WTC11 (cell line): ENCODE measurements at regions not wholly inside any gene's neighbourhood (a gene's known extent, or its start where the extent isn't known, plus 50 kb on each side); places are given as distances from the start of the nearest gene placed in this dataset.

Source experiments
- ATAC-seq: fragments of 200-7000 bp; cut with Tn5 transposase; 2 replicates; pipeline ENCODE4 v1.10.0; 2021; ENCODE audit warnings: mild to moderate bottlenecking, moderate library complexity
- CTCF ChIA-PET: fragments of 300-600 bp; sonication (Branson Sonifier 250); formaldehyde crosslinking; loops from one replicate; lab custom pipeline; 2021; ENCODE audit warnings: antibody characterized with exemption; lab: Charles Lee
- POLR2A ChIA-PET: fragments of 350-600 bp; sonication (Branson Sonifier 250); formaldehyde crosslinking; loops from one replicate; lab custom pipeline; 2021; ENCODE audit warnings: antibody characterized with exemption; lab: Charles Lee
- DNase-seq: peaks from one replicate; pipeline ENCODE4 v3.0.0; 2021; ENCODE audit warnings: low spot score
- H3K27ac Mint-ChIP-seq: 2 replicates; pipeline ENCODE4 v1.8.0; 2021; ENCODE audit warnings: mixed read lengths
- H3K27me3 Mint-ChIP-seq: 2 replicates; pipeline ENCODE4 v1.8.0; 2021; ENCODE audit warnings: low read depth, mild to moderate bottlenecking, moderate library complexity, mixed read lengths
- H3K36me3 Mint-ChIP-seq: 2 replicates; pipeline ENCODE4 v1.8.0; 2021; ENCODE audit warnings: mixed read lengths
- H3K4me1 Mint-ChIP-seq: 2 replicates; pipeline ENCODE4 v1.8.0; 2022; ENCODE audit warnings: mixed read lengths
- H3K4me3 Mint-ChIP-seq: 2 replicates; pipeline ENCODE4 v1.8.0; 2021; ENCODE audit warnings: mild to moderate bottlenecking, moderate library complexity, mixed read lengths
- H3K9me3 Mint-ChIP-seq: 2 replicates; pipeline ENCODE4 v1.8.0; 2021; ENCODE audit warnings: mixed read lengths
- CREM ChIP-seq: sonication (generic); formaldehyde crosslinking; IDR thresholded peaks from 2 replicates; pipeline ENCODE4 v1.8.1; 2022; ENCODE audit warnings: mild to moderate bottlenecking, missing genetic modification reagents, moderate library complexity
- GTF2I ChIP-seq: fragments of 250-450 bp; sonication (Bioruptor Pico); conservative IDR thresholded peaks from 2 replicates; pipeline ENCODE4 v1.4.0; 2021; ENCODE audit warnings: mild to moderate bottlenecking
- JUN ChIP-seq: sonication (generic); formaldehyde crosslinking; IDR thresholded peaks from 2 replicates; pipeline ENCODE4 v1.8.0; 2023; ENCODE audit warnings: mild to moderate bottlenecking, missing genetic modification reagents
- NFATC4 ChIP-seq: fragments of 250-450 bp; sonication (Bioruptor Pico); IDR thresholded peaks from 2 replicates; pipeline ENCODE4 v1.9.0; 2021; ENCODE audit warnings: mild to moderate bottlenecking
- NR2C2 ChIP-seq: sonication (generic); formaldehyde crosslinking; IDR thresholded peaks from 2 replicates; pipeline ENCODE4 v1.8.0; 2022; ENCODE audit warnings: mild to moderate bottlenecking, missing genetic modification reagents
- SMAD3 ChIP-seq: sonication (generic); formaldehyde crosslinking; IDR thresholded peaks from 2 replicates; pipeline ENCODE4 v1.8.0; 2022; ENCODE audit warnings: missing genetic modification reagents, mild to moderate bottlenecking, borderline replicate concordance
- SMAD4 ChIP-seq: sonication (generic); formaldehyde crosslinking; IDR thresholded peaks from 2 replicates; pipeline ENCODE4 v1.8.0; 2022; ENCODE audit warnings: mild to moderate bottlenecking, missing genetic modification reagents
- ZNF138 ChIP-seq: sonication (generic); formaldehyde crosslinking; conservative IDR thresholded peaks from 2 replicates; pipeline ENCODE4 v1.8.1; 2022; ENCODE audit warnings: mild to moderate bottlenecking, moderate library complexity, missing genetic modification reagents
- ZNF396 ChIP-seq: fragments of 250-450 bp; sonication (Bioruptor Pico); IDR thresholded peaks from 2 replicates; pipeline ENCODE4 v1.8.0; 2021; ENCODE audit warnings: mild to moderate bottlenecking, moderate library complexity, borderline replicate concordance
- TF ChIP-seq, protein P1 (sequence below): sonication (generic); formaldehyde crosslinking; IDR thresholded peaks from 2 replicates; pipeline ENCODE4 v1.8.1; 2023; ENCODE audit warnings: mild to moderate bottlenecking, missing genetic modification reagents
- TF ChIP-seq, protein P2 (sequence below): sonication (generic); formaldehyde crosslinking; conservative IDR thresholded peaks from 2 replicates; pipeline ENCODE4 v1.8.1; 2023; ENCODE audit warnings: mild to moderate bottlenecking, low read depth, missing genetic modification reagents, moderate library complexity
- TF ChIP-seq, protein P3 (sequence below): fragments of 250-450 bp; sonication (Bioruptor Pico); conservative IDR thresholded peaks from 2 replicates; pipeline ENCODE4 v1.9.0; 2021; ENCODE audit warnings: mild to moderate bottlenecking
- TF ChIP-seq, protein P4 (sequence below): sonication (generic); formaldehyde crosslinking; IDR thresholded peaks from 2 replicates; pipeline ENCODE4 v1.8.1; 2022; ENCODE audit warnings: missing genetic modification reagents, borderline replicate concordance
- TF ChIP-seq, protein P5 (sequence below): sonication (generic); formaldehyde crosslinking; IDR thresholded peaks from 2 replicates; pipeline ENCODE4 v1.8.1; 2023; ENCODE audit warnings: mild to moderate bottlenecking, missing genetic modification reagents, borderline replicate concordance

DNA sequence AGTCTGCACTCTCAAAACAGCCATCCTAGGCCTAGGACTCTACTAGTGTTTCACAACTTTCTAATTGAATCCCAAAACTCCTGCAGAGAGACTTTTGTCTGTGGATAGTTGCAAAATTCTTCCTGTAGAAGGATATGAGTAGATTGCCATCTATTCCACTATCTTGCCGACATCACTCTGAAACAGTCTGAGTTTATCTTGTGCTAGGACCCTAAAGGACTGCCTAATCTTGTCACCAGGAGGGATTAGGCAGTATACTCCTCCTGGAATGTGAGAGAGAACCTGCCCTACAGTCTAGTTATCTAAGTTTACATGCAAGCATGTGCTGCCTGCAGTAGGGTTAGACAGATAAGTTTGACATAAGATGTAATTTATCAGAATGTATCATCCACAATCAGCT, 1646.6 kb upstream of the PCDH7 start:
- no peak for TF ChIP-seq GTF2I
- TF ChIP-seq NFATC4 (CRISPR knock-in tag), result no peak
- ChIA-PET CTCF (no interaction called here), POLR2A (no interaction called here)
- H3K9me3 Mint-ChIP-seq, result peaks cover 31% of the 10 kb centered on the region
- H3K4me3 Mint-ChIP-seq, result no peak overlapping the region
- ATAC-seq, result no peak
- DNase-seq, result no peak
- H3K27me3 Mint-ChIP-seq, result no peaks in the 10 kb centered on the region
- no peak overlapping the region for H3K27ac Mint-ChIP-seq
- H3K36me3 Mint-ChIP-seq, result peaks cover 10% of the 10 kb centered on the region
- 0 out of 2 replicates have a peak, but pooled peaks cover 3% of the 10 kb centered on the region for H3K4me1 Mint-ChIP-seq

DNA sequence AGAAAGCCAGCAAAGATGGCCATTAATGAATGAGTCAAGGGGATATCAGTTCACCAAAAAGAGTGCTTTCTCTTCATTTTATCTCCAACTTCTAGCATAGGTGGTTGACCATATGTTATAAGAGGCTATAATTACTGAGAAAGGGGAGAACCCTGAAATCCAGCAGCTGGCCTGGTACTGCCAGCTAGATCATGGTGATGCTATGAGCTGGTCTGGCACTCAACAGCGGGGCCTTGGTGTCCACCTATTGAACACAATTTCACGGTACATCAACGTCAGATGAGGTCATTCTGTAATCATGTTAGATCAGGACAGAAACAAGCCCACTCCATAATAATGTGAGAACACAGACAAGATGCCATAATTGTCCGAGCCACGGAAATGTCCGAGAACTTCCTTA, 1644.8 kb upstream of the PCDH7 start:
- H3K27me3 Mint-ChIP-seq, result no peaks in the 10 kb centered on the region
- no peak for DNase-seq
- H3K27ac Mint-ChIP-seq, result no peak overlapping the region
- 0 out of 2 replicates have a peak, but pooled peaks cover under 1% of the 10 kb centered on the region for H3K4me1 Mint-ChIP-seq
- ChIA-PET POLR2A (no interaction called here), CTCF (no interaction called here)
- ATAC-seq, result no peak
- peaks cover 18% of the 10 kb centered on the region for H3K9me3 Mint-ChIP-seq
- TF ChIP-seq, protein P1, sequence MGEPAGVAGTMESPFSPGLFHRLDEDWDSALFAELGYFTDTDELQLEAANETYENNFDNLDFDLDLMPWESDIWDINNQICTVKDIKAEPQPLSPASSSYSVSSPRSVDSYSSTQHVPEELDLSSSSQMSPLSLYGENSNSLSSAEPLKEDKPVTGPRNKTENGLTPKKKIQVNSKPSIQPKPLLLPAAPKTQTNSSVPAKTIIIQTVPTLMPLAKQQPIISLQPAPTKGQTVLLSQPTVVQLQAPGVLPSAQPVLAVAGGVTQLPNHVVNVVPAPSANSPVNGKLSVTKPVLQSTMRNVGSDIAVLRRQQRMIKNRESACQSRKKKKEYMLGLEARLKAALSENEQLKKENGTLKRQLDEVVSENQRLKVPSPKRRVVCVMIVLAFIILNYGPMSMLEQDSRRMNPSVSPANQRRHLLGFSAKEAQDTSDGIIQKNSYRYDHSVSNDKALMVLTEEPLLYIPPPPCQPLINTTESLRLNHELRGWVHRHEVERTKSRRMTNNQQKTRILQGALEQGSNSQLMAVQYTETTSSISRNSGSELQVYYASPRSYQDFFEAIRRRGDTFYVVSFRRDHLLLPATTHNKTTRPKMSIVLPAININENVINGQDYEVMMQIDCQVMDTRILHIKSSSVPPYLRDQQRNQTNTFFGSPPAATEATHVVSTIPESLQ, result no peak
- TF ChIP-seq ZNF396 (CRISPR knock-in tag), result no peak
- H3K4me3 Mint-ChIP-seq, result no peak overlapping the region
- peaks cover 10% of the 10 kb centered on the region for H3K36me3 Mint-ChIP-seq

DNA sequence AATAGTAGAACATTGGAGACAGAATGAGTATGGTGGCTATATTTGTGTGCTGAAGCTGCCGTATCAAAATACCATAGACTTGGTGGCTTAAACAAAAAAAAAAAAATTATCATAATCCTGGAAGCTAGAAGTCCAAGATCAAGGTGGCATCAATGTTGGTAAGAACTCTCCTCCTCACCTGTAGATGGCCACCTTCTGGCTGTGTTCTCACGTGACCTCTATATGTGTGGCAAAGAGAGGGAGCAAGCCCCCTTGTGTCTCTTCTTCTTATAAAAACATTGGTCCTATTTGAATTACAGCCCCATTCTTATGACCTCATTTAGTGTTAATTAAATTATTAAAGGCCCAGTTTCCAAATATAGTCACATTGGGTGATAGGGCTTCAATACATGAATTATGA, 1640.9 kb upstream of the PCDH7 start:
- no peaks in the 10 kb centered on the region for H3K9me3 Mint-ChIP-seq
- no peaks in the 10 kb centered on the region for H3K36me3 Mint-ChIP-seq

More for the DNA sequence above, 1640.9 kb upstream of the PCDH7 start:
- no peaks in the 10 kb centered on the region for H3K27me3 Mint-ChIP-seq
- ATAC-seq, result peak; percentile 66
- no peak for DNase-seq
- POLR2A ChIA-PET, result no interaction called here
- no peak overlapping the region for H3K4me3 Mint-ChIP-seq
- no peaks in the 10 kb centered on the region for H3K4me1 Mint-ChIP-seq
- H3K27ac Mint-ChIP-seq, result no peak overlapping the region
- TF ChIP-seq CREM (CRISPR knock-in tag), result no peak
- no peak for TF ChIP-seq SMAD4
- TF ChIP-seq, protein P2, sequence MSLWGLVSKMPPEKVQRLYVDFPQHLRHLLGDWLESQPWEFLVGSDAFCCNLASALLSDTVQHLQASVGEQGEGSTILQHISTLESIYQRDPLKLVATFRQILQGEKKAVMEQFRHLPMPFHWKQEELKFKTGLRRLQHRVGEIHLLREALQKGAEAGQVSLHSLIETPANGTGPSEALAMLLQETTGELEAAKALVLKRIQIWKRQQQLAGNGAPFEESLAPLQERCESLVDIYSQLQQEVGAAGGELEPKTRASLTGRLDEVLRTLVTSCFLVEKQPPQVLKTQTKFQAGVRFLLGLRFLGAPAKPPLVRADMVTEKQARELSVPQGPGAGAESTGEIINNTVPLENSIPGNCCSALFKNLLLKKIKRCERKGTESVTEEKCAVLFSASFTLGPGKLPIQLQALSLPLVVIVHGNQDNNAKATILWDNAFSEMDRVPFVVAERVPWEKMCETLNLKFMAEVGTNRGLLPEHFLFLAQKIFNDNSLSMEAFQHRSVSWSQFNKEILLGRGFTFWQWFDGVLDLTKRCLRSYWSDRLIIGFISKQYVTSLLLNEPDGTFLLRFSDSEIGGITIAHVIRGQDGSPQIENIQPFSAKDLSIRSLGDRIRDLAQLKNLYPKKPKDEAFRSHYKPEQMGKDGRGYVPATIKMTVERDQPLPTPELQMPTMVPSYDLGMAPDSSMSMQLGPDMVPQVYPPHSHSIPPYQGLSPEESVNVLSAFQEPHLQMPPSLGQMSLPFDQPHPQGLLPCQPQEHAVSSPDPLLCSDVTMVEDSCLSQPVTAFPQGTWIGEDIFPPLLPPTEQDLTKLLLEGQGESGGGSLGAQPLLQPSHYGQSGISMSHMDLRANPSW (CRISPR knock-in tag), result no peak
- TF ChIP-seq ZNF138 (CRISPR knock-in tag), result no peak
- TF ChIP-seq NR2C2 (CRISPR knock-in tag), result no peak
- TF ChIP-seq JUN (CRISPR knock-in tag), result no peak
- TF ChIP-seq, protein P3, sequence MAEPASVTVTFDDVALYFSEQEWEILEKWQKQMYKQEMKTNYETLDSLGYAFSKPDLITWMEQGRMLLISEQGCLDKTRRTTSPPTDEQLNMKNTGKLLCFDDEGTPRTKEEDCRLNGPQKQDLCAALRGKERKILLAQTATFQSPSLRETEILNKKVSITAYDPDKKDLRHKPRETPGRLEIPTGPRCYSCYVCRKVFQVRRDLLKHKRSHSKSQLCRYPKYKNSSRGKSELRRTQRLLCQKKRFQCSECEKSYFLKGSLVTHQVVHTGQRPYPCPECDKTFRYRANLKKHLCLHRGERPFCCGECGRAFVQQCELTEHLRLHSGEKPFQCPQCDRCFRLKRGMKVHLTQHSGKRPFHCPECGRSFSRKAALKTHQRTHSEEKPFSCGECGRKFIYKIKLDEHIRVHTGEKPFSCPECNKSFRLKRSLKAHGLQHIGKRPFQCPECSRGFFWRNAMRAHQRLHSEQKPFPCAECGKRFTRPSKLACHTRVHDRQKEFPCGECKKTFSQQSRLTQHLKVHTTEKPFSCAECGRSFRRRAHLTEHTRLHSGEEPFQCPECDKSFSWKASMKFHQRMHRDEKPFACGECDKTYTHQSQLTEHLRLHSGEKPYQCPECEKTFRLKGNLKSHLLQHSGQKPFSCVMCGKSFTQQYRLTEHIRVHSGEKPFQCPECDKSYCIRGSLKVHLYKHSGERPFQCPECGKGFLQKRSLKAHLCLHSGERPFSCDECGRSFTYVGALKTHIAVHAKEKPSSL (CRISPR knock-in tag), result no peak
- TF ChIP-seq SMAD3 (CRISPR knock-in tag), result no peak
- TF ChIP-seq, protein P1, result no peak
- TF ChIP-seq, protein P4, sequence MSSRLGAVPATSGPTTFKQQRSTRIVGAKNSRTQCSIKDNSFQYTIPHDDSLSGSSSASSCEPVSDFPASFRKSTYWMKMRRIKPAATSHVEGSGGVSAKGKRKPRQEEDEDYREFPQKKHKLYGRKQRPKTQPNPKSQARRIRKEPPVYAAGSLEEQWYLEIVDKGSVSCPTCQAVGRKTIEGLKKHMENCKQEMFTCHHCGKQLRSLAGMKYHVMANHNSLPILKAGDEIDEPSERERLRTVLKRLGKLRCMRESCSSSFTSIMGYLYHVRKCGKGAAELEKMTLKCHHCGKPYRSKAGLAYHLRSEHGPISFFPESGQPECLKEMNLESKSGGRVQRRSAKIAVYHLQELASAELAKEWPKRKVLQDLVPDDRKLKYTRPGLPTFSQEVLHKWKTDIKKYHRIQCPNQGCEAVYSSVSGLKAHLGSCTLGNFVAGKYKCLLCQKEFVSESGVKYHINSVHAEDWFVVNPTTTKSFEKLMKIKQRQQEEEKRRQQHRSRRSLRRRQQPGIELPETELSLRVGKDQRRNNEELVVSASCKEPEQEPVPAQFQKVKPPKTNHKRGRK (CRISPR knock-in tag), result no peak
- TF ChIP-seq, protein P5, sequence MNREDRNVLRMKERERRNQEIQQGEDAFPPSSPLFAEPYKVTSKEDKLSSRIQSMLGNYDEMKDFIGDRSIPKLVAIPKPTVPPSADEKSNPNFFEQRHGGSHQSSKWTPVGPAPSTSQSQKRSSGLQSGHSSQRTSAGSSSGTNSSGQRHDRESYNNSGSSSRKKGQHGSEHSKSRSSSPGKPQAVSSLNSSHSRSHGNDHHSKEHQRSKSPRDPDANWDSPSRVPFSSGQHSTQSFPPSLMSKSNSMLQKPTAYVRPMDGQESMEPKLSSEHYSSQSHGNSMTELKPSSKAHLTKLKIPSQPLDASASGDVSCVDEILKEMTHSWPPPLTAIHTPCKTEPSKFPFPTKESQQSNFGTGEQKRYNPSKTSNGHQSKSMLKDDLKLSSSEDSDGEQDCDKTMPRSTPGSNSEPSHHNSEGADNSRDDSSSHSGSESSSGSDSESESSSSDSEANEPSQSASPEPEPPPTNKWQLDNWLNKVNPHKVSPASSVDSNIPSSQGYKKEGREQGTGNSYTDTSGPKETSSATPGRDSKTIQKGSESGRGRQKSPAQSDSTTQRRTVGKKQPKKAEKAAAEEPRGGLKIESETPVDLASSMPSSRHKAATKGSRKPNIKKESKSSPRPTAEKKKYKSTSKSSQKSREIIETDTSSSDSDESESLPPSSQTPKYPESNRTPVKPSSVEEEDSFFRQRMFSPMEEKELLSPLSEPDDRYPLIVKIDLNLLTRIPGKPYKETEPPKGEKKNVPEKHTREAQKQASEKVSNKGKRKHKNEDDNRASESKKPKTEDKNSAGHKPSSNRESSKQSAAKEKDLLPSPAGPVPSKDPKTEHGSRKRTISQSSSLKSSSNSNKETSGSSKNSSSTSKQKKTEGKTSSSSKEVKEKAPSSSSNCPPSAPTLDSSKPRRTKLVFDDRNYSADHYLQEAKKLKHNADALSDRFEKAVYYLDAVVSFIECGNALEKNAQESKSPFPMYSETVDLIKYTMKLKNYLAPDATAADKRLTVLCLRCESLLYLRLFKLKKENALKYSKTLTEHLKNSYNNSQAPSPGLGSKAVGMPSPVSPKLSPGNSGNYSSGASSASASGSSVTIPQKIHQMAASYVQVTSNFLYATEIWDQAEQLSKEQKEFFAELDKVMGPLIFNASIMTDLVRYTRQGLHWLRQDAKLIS (CRISPR knock-in tag), result no peak
- CTCF ChIA-PET, result interaction anchor here (0.6 kb wide), 1 partner anchor 612 kb away, joined by 3 read pairs; no protein-coding TSS in a partner anchor
